ENCODE measurements at regions not wholly inside any gene's neighbourhood (a gene's known extent, or its start where the extent isn't known, plus 50 kb on each side); places are given as distances from the start of the nearest gene placed in this dataset.
A peak's percentile ranks its signal among the peaks of the same experiment; 100 is the strongest.

DNA sequence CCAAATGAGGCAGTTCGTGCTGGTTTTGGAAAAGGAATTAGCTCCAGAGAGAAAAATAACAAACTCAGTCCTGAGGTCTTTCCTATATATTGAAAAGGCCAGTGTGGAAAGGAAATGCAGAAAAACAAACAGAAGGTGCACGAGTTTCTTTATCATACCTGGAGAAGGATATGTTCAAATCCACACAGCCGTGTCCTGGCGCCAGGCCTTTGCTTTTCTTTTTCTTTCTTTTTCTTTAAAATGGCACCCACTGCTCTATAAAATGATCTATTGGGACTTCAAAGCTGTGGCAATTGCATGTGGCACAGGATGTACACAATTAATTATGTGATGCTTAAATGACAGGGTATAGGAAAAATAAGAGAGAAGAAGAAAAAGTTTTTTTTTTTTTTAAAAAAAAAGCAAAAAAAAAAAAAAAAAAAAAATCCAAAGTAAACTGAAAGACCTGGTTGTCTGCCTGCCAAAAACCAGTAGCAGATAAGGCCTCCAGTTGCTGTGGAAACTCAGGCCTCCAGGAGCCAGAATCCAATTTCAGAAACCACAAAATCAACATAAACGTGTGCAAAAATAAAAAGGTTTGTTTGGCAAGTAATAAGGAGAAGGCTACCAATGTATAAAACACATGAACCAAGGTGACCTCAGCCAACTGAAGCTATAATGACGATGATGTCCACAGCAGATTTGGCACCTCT lies 957.6 kb upstream of the SOX9 start:
- Histone ChIP-seq H3K36me3 (ENCODE audit: control insufficient read depth, insufficient read depth, low read length) (no peaks in the 10 kb centered on the region), H2AK5ac (ENCODE audit: low read depth, low read length) (no peak overlapping the region), H3K27ac (ENCODE audit: insufficient read depth, low read length) (no peak overlapping the region), H3K79me1 (ENCODE audit: low read depth in 1 of 2, low read length in 2 of 2) (no peaks in the 10 kb centered on the region), H3K9ac (ENCODE audit: low read depth, low read length) (no peak overlapping the region), H2BK5ac (ENCODE audit: low read depth, low read length, poor library complexity, severe bottlenecking) (no peak overlapping the region), H3K4me3 (ENCODE audit: insufficient read depth, low read depth, low read length) (no peak overlapping the region), H3K14ac (replicated peaks; ENCODE audit: low read depth, low read length) (no peak overlapping the region), H3K56ac (ENCODE audit: extremely low read depth, insufficient read depth, low read length) (no peak overlapping the region), H3K18ac (ENCODE audit: low read depth, low read length) (no peak overlapping the region), H3K4ac (ENCODE audit: low read depth, low read length) (no peak overlapping the region), H4K5ac (ENCODE audit: low read depth, low read length) (no peak overlapping the region), H3K4me1 (ENCODE audit: control insufficient read depth, insufficient read depth, low read length) (no peaks in the 10 kb centered on the region), H2BK15ac (ENCODE audit: low read depth, low read length) (no peak overlapping the region), H4K91ac (ENCODE audit: insufficient read depth, low read depth, low read length) (no peak overlapping the region), H4K20me1 (ENCODE audit: insufficient read depth, low read length) (no peaks in the 10 kb centered on the region), H2BK20ac (ENCODE audit: low read depth, low read length) (no peak overlapping the region), H2AFZ (replicated peaks; ENCODE audit: low read length, poor library complexity) (no peak overlapping the region), H2BK120ac (ENCODE audit: low read depth, low read length) (no peak overlapping the region), H4K8ac (ENCODE audit: low read depth in 2 of 2, low read length in 2 of 2) (no peak overlapping the region), H2AK9ac (replicated peaks; ENCODE audit: low read depth, low read length, poor library complexity) (no peak overlapping the region), H3K23ac (ENCODE audit: low read depth, low read length) (no peak overlapping the region), H3K9me1 (ENCODE audit: insufficient read depth, low read length) (no peaks in the 10 kb centered on the region), H3K4me2 (ENCODE audit: low read depth, low read length) (no peak overlapping the region), H3K27me3 (ENCODE audit: control insufficient read depth, insufficient read depth, low read length) (no peaks in the 10 kb centered on the region), H3K9me3 (ENCODE audit: control insufficient read depth, insufficient read depth, low read length) (no peaks in the 10 kb centered on the region)
- no CpG with 5 or more reads among the region's 6 CpGs for WGBS, 2 experiments (ENCODE audit: extremely low coverage in 2 of 2, insufficient read length in 1 of 2)
- in situ Hi-C loops (cut with MboI; ENCODE audit: low sequenced_read_pairs) (no loop called here), dilution Hi-C loops (cut with HindIII; ENCODE audit: low sequenced_read_pairs, unreplicated experiment) (no loop called here), intact Hi-C loops (cut with micrococcal nuclease) (no loop called here)
- CTCF ChIA-PET: no interaction called here
- TF ChIP-seq CHD1 (IDR thresholded peaks at IDR 0.05; ENCODE audit: low read depth, low read length) (no peak), RAD21 (IDR thresholded peaks at IDR 0.05; ENCODE audit: low read length) (no peak), FOS (IDR thresholded peaks at IDR 0.05; ENCODE audit: low read depth, low read length) (no peak), POLR2A (IDR thresholded peaks at IDR 0.05; ENCODE audit: low read depth, low read length) (no peak), MXI1 (IDR thresholded peaks at IDR 0.05; ENCODE audit: borderline replicate concordance, low read depth, low read length) (no peak), BHLHE40 (IDR thresholded peaks at IDR 0.05; ENCODE audit: low read depth, low read length) (no peak), NFE2L2 (IDR thresholded peaks at IDR 0.05; ENCODE audit: low read depth, low read length) (no peak), CEBPB (IDR thresholded peaks at IDR 0.05; ENCODE audit: low read depth, low read length) (no peak), SMC3 (IDR thresholded peaks at IDR 0.05; ENCODE audit: low read depth, low read length) (no peak), MAFK (IDR thresholded peaks at IDR 0.05; ENCODE audit: low read depth, low read length) (no peak), RCOR1 (IDR thresholded peaks at IDR 0.05; ENCODE audit: insufficient replicate concordance, low read length) (no peak)
- TF ChIP-seq, protein P1, sequence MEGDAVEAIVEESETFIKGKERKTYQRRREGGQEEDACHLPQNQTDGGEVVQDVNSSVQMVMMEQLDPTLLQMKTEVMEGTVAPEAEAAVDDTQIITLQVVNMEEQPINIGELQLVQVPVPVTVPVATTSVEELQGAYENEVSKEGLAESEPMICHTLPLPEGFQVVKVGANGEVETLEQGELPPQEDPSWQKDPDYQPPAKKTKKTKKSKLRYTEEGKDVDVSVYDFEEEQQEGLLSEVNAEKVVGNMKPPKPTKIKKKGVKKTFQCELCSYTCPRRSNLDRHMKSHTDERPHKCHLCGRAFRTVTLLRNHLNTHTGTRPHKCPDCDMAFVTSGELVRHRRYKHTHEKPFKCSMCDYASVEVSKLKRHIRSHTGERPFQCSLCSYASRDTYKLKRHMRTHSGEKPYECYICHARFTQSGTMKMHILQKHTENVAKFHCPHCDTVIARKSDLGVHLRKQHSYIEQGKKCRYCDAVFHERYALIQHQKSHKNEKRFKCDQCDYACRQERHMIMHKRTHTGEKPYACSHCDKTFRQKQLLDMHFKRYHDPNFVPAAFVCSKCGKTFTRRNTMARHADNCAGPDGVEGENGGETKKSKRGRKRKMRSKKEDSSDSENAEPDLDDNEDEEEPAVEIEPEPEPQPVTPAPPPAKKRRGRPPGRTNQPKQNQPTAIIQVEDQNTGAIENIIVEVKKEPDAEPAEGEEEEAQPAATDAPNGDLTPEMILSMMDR (conservative IDR thresholded peaks at IDR 0.05; ENCODE audit: low read depth, low read length): no peak
- TF ChIP-seq, protein P2, sequence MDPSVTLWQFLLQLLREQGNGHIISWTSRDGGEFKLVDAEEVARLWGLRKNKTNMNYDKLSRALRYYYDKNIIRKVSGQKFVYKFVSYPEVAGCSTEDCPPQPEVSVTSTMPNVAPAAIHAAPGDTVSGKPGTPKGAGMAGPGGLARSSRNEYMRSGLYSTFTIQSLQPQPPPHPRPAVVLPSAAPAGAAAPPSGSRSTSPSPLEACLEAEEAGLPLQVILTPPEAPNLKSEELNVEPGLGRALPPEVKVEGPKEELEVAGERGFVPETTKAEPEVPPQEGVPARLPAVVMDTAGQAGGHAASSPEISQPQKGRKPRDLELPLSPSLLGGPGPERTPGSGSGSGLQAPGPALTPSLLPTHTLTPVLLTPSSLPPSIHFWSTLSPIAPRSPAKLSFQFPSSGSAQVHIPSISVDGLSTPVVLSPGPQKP (IDR thresholded peaks at IDR 0.05; ENCODE audit: borderline replicate concordance, low read depth, low read length): no peak
- TF ChIP-seq, protein P3, sequence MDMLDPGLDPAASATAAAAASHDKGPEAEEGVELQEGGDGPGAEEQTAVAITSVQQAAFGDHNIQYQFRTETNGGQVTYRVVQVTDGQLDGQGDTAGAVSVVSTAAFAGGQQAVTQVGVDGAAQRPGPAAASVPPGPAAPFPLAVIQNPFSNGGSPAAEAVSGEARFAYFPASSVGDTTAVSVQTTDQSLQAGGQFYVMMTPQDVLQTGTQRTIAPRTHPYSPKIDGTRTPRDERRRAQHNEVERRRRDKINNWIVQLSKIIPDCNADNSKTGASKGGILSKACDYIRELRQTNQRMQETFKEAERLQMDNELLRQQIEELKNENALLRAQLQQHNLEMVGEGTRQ (IDR thresholded peaks at IDR 0.05; ENCODE audit: low read depth, low read length): no peak
- ATAC-seq (ENCODE audit: low read depth) (no peak), DNase-seq (peak; percentile 41)
- POLR2A ChIA-PET (ENCODE audit: unreplicated experiment): no interaction called here
- no TSS peak for BruUV-seq (replicated peaks)

Measured in IMR-90 (cell line).